T-helper 2 cell treated with Interferon-gamma antibody and Interleukin-4, amounts not matched to agents 5 μg/mL and 100 μg/mL, for 36 hours (primary cell): ENCODE measurements at regions not wholly inside any gene's neighbourhood (a gene's known extent, or its start where the extent isn't known, plus 50 kb on each side); places are given as distances from the start of the nearest gene placed in this dataset.

Source experiments
- DNase-seq: peaks from one replicate; pipeline ENCODE4 v3.0.0; 2021; ENCODE audit warnings: low spot score
- H3K27ac Mint-ChIP-seq: one replicate; pipeline ENCODE4 v1.8.0; 2021; ENCODE audit warnings: mild to moderate bottlenecking, mixed read lengths
- H3K27me3 Mint-ChIP-seq: one replicate; pipeline ENCODE4 v1.8.0; 2021; ENCODE audit warnings: low read depth, mixed read lengths
- H3K36me3 Mint-ChIP-seq: one replicate; pipeline ENCODE4 v1.8.0; 2021; ENCODE audit warnings: low read depth, mixed read lengths
- H3K4me1 Mint-ChIP-seq: one replicate; pipeline ENCODE4 v1.8.0; 2021; ENCODE audit warnings: low read depth, mixed read lengths
- H3K4me3 Mint-ChIP-seq: one replicate; pipeline ENCODE4 v1.8.0; 2022; ENCODE audit warnings: mild to moderate bottlenecking, moderate library complexity, mixed read lengths
- H3K9me3 Mint-ChIP-seq: one replicate; pipeline ENCODE4 v1.8.0; 2021; ENCODE audit warnings: mixed read lengths

- DNase-seq, result no peak
- H3K9me3 Mint-ChIP-seq, result no peaks in the 10 kb centered on the region
- no peak overlapping the region for H3K4me3 Mint-ChIP-seq
Observed at GRCh38 chr10:24127516-24127915, 81.4 kb upstream of the KIAA1217 start.

GRCh38 chr10:24128066-24128730 is 80.7 kb upstream of the KIAA1217 start:
- Mint-ChIP-seq H3K4me3 (no peak overlapping the region), H3K27ac (no peak overlapping the region), H3K4me1 (no peaks in the 10 kb centered on the region), H3K9me3 (no peaks in the 10 kb centered on the region), H3K27me3 (no peaks in the 10 kb centered on the region), H3K36me3 (no peaks in the 10 kb centered on the region)
- DNase-seq, result no peak

More at GRCh38 chr10:24127516-24127915, 81.4 kb upstream of the KIAA1217 start:
- Mint-ChIP-seq H3K27me3 (no peaks in the 10 kb centered on the region), H3K4me1 (no peaks in the 10 kb centered on the region), H3K27ac (no peak overlapping the region), H3K36me3 (no peaks in the 10 kb centered on the region)

- no peaks in the 10 kb centered on the region for H3K9me3 Mint-ChIP-seq
- no peak for DNase-seq
- no peak overlapping the region for H3K4me3 Mint-ChIP-seq
Observed at GRCh38 chr10:24132741-24133140, 76.2 kb upstream of the KIAA1217 start.

GRCh38 chr10:24133835-24134234 is 75.1 kb upstream of the KIAA1217 start:
- Mint-ChIP-seq H3K36me3 (no peaks in the 10 kb centered on the region), H3K27ac (no peak overlapping the region), H3K4me3 (no peak overlapping the region), H3K27me3 (no peaks in the 10 kb centered on the region), H3K4me1 (no peaks in the 10 kb centered on the region), H3K9me3 (no peaks in the 10 kb centered on the region)
- no peak for DNase-seq

More at GRCh38 chr10:24132741-24133140, 76.2 kb upstream of the KIAA1217 start:
- H3K27ac Mint-ChIP-seq, result no peak overlapping the region
- no peaks in the 10 kb centered on the region for H3K27me3 Mint-ChIP-seq
- no peaks in the 10 kb centered on the region for H3K36me3 Mint-ChIP-seq
- no peaks in the 10 kb centered on the region for H3K4me1 Mint-ChIP-seq

GRCh38 chr10:24136070-24136469 is 72.9 kb upstream of the KIAA1217 start:
- DNase-seq, result no peak
- H3K36me3 Mint-ChIP-seq, result no peaks in the 10 kb centered on the region
- no peak overlapping the region for H3K4me3 Mint-ChIP-seq
- no peaks in the 10 kb centered on the region for H3K9me3 Mint-ChIP-seq
- H3K27me3 Mint-ChIP-seq, result no peaks in the 10 kb centered on the region
- no peaks in the 10 kb centered on the region for H3K4me1 Mint-ChIP-seq
- H3K27ac Mint-ChIP-seq, result no peak overlapping the region

GRCh38 chr10:24147321-24147720 is 61.6 kb upstream of the KIAA1217 start:
- no peaks in the 10 kb centered on the region for H3K4me1 Mint-ChIP-seq
- no peak for DNase-seq
- no peaks in the 10 kb centered on the region for H3K36me3 Mint-ChIP-seq
- no peaks in the 10 kb centered on the region for H3K27me3 Mint-ChIP-seq
- H3K27ac Mint-ChIP-seq, result no peak overlapping the region
- H3K4me3 Mint-ChIP-seq, result no peak overlapping the region
- peaks cover 5% of the 10 kb centered on the region for H3K9me3 Mint-ChIP-seq

- no peak for DNase-seq
- H3K4me3 Mint-ChIP-seq, result no peak overlapping the region
- H3K9me3 Mint-ChIP-seq, result no peaks in the 10 kb centered on the region
- H3K27me3 Mint-ChIP-seq, result no peaks in the 10 kb centered on the region
- no peak overlapping the region for H3K27ac Mint-ChIP-seq
- no peaks in the 10 kb centered on the region for H3K4me1 Mint-ChIP-seq
- H3K36me3 Mint-ChIP-seq, result no peaks in the 10 kb centered on the region
Observed at GRCh38 chr10:24149640-24150039, 59.3 kb upstream of the KIAA1217 start.

GRCh38 chr10:24150853-24151252 is 58.1 kb upstream of the KIAA1217 start:
- Mint-ChIP-seq H3K4me3 (no peak overlapping the region), H3K9me3 (no peaks in the 10 kb centered on the region)

GRCh38 chr10:24152270-24152669 is 56.7 kb upstream of the KIAA1217 start:
- DNase-seq, result no peak
- Mint-ChIP-seq H3K27me3 (no peaks in the 10 kb centered on the region), H3K4me1 (no peaks in the 10 kb centered on the region), H3K4me3 (no peak overlapping the region), H3K9me3 (peaks cover 5% of the 10 kb centered on the region), H3K36me3 (no peaks in the 10 kb centered on the region), H3K27ac (no peak overlapping the region)

More at GRCh38 chr10:24150853-24151252, 58.1 kb upstream of the KIAA1217 start:
- Mint-ChIP-seq H3K27me3 (no peaks in the 10 kb centered on the region), H3K36me3 (no peaks in the 10 kb centered on the region), H3K4me1 (no peaks in the 10 kb centered on the region), H3K27ac (no peak overlapping the region)
- no peak for DNase-seq

GRCh38 chr10:24153031-24153430 is 55.9 kb upstream of the KIAA1217 start:
- H3K36me3 Mint-ChIP-seq, result no peaks in the 10 kb centered on the region
- H3K9me3 Mint-ChIP-seq, result peaks cover 10% of the 10 kb centered on the region
- H3K4me1 Mint-ChIP-seq, result no peaks in the 10 kb centered on the region
- no peak for DNase-seq
- no peaks in the 10 kb centered on the region for H3K27me3 Mint-ChIP-seq
- no peak overlapping the region for H3K27ac Mint-ChIP-seq
- H3K4me3 Mint-ChIP-seq, result no peak overlapping the region

GRCh38 chr10:24153537-24153936 is 55.4 kb upstream of the KIAA1217 start:
- Mint-ChIP-seq H3K27me3 (no peaks in the 10 kb centered on the region), H3K4me3 (no peak overlapping the region), H3K36me3 (no peaks in the 10 kb centered on the region), H3K9me3 (peaks cover 15% of the 10 kb centered on the region), H3K27ac (no peak overlapping the region), H3K4me1 (no peaks in the 10 kb centered on the region)
- no peak for DNase-seq

- DNase-seq, result no peak
- H3K4me1 Mint-ChIP-seq, result no peaks in the 10 kb centered on the region
- H3K9me3 Mint-ChIP-seq, result peaks cover 22% of the 10 kb centered on the region
- H3K27ac Mint-ChIP-seq, result no peak overlapping the region
- no peak overlapping the region for H3K4me3 Mint-ChIP-seq
- no peaks in the 10 kb centered on the region for H3K27me3 Mint-ChIP-seq
- H3K36me3 Mint-ChIP-seq, result no peaks in the 10 kb centered on the region
Observed at GRCh38 chr10:24156686-24157085, 52.3 kb upstream of the KIAA1217 start.

GRCh38 chr10:24157567-24157966 is 51.4 kb upstream of the KIAA1217 start:
- Mint-ChIP-seq H3K27ac (no peak overlapping the region), H3K36me3 (no peaks in the 10 kb centered on the region), H3K4me1 (no peaks in the 10 kb centered on the region), H3K27me3 (no peaks in the 10 kb centered on the region), H3K9me3 (peaks cover 22% of the 10 kb centered on the region), H3K4me3 (no peak overlapping the region)
- DNase-seq, result no peak
